ENCODE measurements at regions not wholly inside any gene's neighbourhood (a gene's known extent, or its start where the extent isn't known, plus 50 kb on each side); places are given as distances from the start of the nearest gene placed in this dataset.

DNA sequence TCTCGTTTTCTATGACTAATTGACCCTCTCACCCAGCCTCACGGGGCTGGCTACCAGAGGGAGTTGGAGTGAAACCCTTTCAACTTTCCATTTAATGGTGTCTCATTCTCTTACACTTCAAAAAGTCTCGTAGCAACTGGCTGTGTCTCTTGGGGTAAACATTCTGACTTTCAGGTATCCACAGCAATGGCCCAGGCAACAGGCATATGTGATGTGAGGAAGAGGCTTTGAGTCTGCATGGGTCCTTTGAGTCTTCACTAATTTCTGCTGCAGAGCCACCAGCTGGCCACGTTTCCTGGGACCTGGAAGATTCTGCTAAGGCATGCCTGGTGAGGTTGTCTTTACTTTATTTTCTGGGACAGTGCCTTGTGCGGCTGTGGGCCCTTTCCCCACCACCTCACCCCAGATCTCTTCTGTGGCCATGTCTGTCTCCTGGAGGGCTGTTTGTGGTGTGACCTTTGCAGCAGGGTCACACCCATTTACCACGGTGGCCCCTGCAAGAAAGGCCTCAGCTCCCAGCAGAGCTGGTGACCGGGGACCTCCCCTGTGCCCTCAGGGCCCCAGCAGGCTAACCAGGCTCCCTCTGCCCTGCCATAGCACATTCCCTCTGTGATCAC, 112.5 kb upstream of the FRG1 start:
- TF ChIP-seq, protein P1, sequence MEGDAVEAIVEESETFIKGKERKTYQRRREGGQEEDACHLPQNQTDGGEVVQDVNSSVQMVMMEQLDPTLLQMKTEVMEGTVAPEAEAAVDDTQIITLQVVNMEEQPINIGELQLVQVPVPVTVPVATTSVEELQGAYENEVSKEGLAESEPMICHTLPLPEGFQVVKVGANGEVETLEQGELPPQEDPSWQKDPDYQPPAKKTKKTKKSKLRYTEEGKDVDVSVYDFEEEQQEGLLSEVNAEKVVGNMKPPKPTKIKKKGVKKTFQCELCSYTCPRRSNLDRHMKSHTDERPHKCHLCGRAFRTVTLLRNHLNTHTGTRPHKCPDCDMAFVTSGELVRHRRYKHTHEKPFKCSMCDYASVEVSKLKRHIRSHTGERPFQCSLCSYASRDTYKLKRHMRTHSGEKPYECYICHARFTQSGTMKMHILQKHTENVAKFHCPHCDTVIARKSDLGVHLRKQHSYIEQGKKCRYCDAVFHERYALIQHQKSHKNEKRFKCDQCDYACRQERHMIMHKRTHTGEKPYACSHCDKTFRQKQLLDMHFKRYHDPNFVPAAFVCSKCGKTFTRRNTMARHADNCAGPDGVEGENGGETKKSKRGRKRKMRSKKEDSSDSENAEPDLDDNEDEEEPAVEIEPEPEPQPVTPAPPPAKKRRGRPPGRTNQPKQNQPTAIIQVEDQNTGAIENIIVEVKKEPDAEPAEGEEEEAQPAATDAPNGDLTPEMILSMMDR (IDR thresholded peaks at IDR 0.05 in 8 of 11, conservative IDR thresholded peaks at IDR 0.05 in 3 of 11), result no peak
- no peak for TF ChIP-seq POLR2A (IDR thresholded peaks at IDR 0.05)
- no peak for TF ChIP-seq POLR2AphosphoS5 (IDR thresholded peaks at IDR 0.05)

Data from spleen (tissue), 7 donors.